ENCODE measurements at regions not wholly inside any gene's neighbourhood (a gene's known extent, or its start where the extent isn't known, plus 50 kb on each side); places are given as distances from the start of the nearest gene placed in this dataset.

DNA sequence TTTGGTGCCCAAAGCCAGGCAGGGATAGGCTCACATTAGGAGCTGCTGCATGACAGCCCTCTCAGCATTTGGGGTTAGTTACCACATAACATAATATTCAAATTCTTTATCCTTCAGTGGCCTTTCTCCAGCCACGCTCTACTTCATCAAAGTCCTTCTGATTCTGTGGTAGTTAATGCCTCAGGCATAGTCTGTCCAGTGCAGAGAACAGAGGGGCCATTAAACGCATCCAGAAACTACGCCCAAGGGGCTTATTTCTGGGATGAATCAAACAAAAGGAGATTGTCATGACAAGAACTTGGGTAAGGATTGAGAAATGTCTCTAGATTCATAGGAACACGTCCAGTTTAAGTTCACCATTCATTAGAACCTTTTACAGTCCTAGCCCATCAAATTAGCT lies 183.4 kb upstream of the PLXNC1 start:
- Histone ChIP-seq H4K8ac (replicated peaks; ENCODE audit: insufficient read length, low read depth, low read length) (no peak overlapping the region), H3T11ph (ENCODE audit: low read length) (no peak overlapping the region), H2BK120ac (ENCODE audit: low read depth, low read length, poor library complexity, severe bottlenecking) (no peak overlapping the region), H3K4me1 (ENCODE audit: insufficient read depth, low read length) (no peaks in the 10 kb centered on the region), H3K18ac (ENCODE audit: insufficient read length, low read depth, low read length) (no peak overlapping the region), H3K9ac (ENCODE audit: extremely low read depth, insufficient read length, low read length) (no peak overlapping the region), H2BK15ac (ENCODE audit: low read depth, low read length) (no peak overlapping the region), H3K23me2 (ENCODE audit: insufficient read length, low read depth, low read length, poor library complexity, severe bottlenecking) (no peaks in the 10 kb centered on the region), H2BK5ac (ENCODE audit: insufficient read length, low read length) (no peak overlapping the region), H3K4me2 (ENCODE audit: insufficient read depth, insufficient read length, low read length) (no peak overlapping the region), H3K23ac (ENCODE audit: insufficient read length, low read depth, low read length) (no peak overlapping the region), H2AK5ac (ENCODE audit: insufficient read length, low read length) (no peak overlapping the region), H2AFZ (ENCODE audit: low read length) (no peak overlapping the region), H3K56ac (ENCODE audit: insufficient read length, low read depth, low read length) (no peak overlapping the region), H2BK20ac (ENCODE audit: low read depth, low read length, poor library complexity, severe bottlenecking) (no peak overlapping the region), H3K79me1 (ENCODE audit: insufficient read depth, low read depth, low read length, poor library complexity, severe bottlenecking) (no peaks in the 10 kb centered on the region), H3K27me3 (ENCODE audit: insufficient read depth, low read length) (no peaks in the 10 kb centered on the region), H4K5ac (ENCODE audit: insufficient read length, low read depth, low read length) (no peak overlapping the region), H3K27ac (ENCODE audit: insufficient read length, low read depth, low read length) (no peak overlapping the region), H4K20me1 (ENCODE audit: control insufficient read depth, insufficient read depth, insufficient read length) (no peaks in the 10 kb centered on the region), H3K79me2 (ENCODE audit: insufficient read depth, low read length) (no peaks in the 10 kb centered on the region), H3K4ac (ENCODE audit: low read depth, low read length) (no peak overlapping the region), H2BK12ac (ENCODE audit: insufficient read length, low read depth, low read length) (no peak overlapping the region), H3K9me3 (ENCODE audit: control insufficient read depth, low read depth, low read length) (no peaks in the 10 kb centered on the region), H3K14ac (ENCODE audit: insufficient read depth, low read length) (no peak overlapping the region), H4K91ac (ENCODE audit: insufficient read length, low read depth, low read length) (no peak overlapping the region)
- Mint-ChIP-seq H3K27ac (no peak overlapping the region), H3K9me3 (no peaks in the 10 kb centered on the region), H3K36me3 (ENCODE audit: insufficient read depth in 1 of 3, low read depth in 3 of 3) (no peaks in the 10 kb centered on the region), H3K4me1 (no peaks in the 10 kb centered on the region), H3K4me3 (no peak overlapping the region), H3K27me3 (ENCODE audit: low read depth) (no peaks in the 10 kb centered on the region)
- TF ChIP-seq, protein P1, sequence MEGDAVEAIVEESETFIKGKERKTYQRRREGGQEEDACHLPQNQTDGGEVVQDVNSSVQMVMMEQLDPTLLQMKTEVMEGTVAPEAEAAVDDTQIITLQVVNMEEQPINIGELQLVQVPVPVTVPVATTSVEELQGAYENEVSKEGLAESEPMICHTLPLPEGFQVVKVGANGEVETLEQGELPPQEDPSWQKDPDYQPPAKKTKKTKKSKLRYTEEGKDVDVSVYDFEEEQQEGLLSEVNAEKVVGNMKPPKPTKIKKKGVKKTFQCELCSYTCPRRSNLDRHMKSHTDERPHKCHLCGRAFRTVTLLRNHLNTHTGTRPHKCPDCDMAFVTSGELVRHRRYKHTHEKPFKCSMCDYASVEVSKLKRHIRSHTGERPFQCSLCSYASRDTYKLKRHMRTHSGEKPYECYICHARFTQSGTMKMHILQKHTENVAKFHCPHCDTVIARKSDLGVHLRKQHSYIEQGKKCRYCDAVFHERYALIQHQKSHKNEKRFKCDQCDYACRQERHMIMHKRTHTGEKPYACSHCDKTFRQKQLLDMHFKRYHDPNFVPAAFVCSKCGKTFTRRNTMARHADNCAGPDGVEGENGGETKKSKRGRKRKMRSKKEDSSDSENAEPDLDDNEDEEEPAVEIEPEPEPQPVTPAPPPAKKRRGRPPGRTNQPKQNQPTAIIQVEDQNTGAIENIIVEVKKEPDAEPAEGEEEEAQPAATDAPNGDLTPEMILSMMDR (conservative IDR thresholded peaks at IDR 0.05): no peak
- no peak for DNase-seq
- no CpG with 5 or more reads among the region's 4 CpGs for WGBS (ENCODE audit: extremely low coverage, insufficient read length, low lambda C conversion rate)

Data from H9 (cell line).